ENCODE measurements at regions not wholly inside any gene's neighbourhood (a gene's known extent, or its start where the extent isn't known, plus 50 kb on each side); places are given as distances from the start of the nearest gene placed in this dataset.

GRCh38 chr10:117731121-117731791, 188.7 kb downstream of the EMX2 start:
- ATAC-seq = no peak
- no peaks in the 10 kb centered on the region for H3K9me3 ChIP-seq
- intact Hi-C loops (cut with DNase I; ENCODE audit: low total_unique reads) (no loop called here), in situ Hi-C loops (cut with MboI; ENCODE audit: low sequenced_read_pairs in 4 of 4) (no loop called here)
- H3K27me3 ChIP-seq = peaks cover 12 to 35% (median 20%) of the 10 kb centered on the region in 3 donors
- H3K36me3 ChIP-seq = no peaks in the 10 kb centered on the region
- H3K4me1 ChIP-seq = no peaks in the 10 kb centered on the region
- H3K27ac ChIP-seq = no peak overlapping the region
- no peak overlapping the region for H3K4me3 ChIP-seq
- no peak for DNase-seq
- TF ChIP-seq POLR2A (IDR thresholded peaks at IDR 0.05) (no peak), CTCF (IDR thresholded peaks at IDR 0.05 in 4 of 5, conservative IDR thresholded peaks at IDR 0.05 in 1 of 5) (no peak)

- no peaks in the 10 kb centered on the region for H3K4me1 ChIP-seq
- no peaks in the 10 kb centered on the region for H3K36me3 ChIP-seq
- H3K27me3 ChIP-seq = peaks cover 12 to 35% (median 20%) of the 10 kb centered on the region in 3 donors
- no peak overlapping the region for H3K4me3 ChIP-seq
- DNase-seq (no peak), ATAC-seq (no peak)
- H3K27ac ChIP-seq = no peak overlapping the region
- intact Hi-C loops (cut with DNase I; ENCODE audit: low total_unique reads) (no loop called here), in situ Hi-C loops (cut with MboI; ENCODE audit: low sequenced_read_pairs in 4 of 4) (no loop called here)
- no peaks in the 10 kb centered on the region for H3K9me3 ChIP-seq
- no peak for TF ChIP-seq CTCF (IDR thresholded peaks at IDR 0.05 in 4 of 5, conservative IDR thresholded peaks at IDR 0.05 in 1 of 5)
- no peak for TF ChIP-seq POLR2A (IDR thresholded peaks at IDR 0.05)
Measured at GRCh38 chr10:117734731-117735405, 192.3 kb downstream of the EMX2 start.

- in situ Hi-C loops (cut with MboI; ENCODE audit: low sequenced_read_pairs in 4 of 4) = no loop called here
Measured at GRCh38 chr10:117736655-117737054, 194.1 kb downstream of the EMX2 start.

GRCh38 chr10:117740088-117740487, 197.5 kb downstream of the EMX2 start:
- in situ Hi-C loops (cut with MboI; ENCODE audit: low sequenced_read_pairs in 4 of 4) = no loop called here
- ATAC-seq (no peak), DNase-seq (no peak)
- Histone ChIP-seq H3K27me3 (peaks cover 2 to 4% (median 2%) of the 10 kb centered on the region in 3 donors), H3K4me1 (no peaks in the 10 kb centered on the region), H3K9me3 (no peaks in the 10 kb centered on the region), H3K4me3 (no peak overlapping the region), H3K27ac (no peak overlapping the region), H3K36me3 (no peaks in the 10 kb centered on the region)
- intact Hi-C loops (cut with DNase I; ENCODE audit: low total_unique reads) = no loop called here
- no peak for TF ChIP-seq POLR2A (IDR thresholded peaks at IDR 0.05)
- no peak for TF ChIP-seq CTCF (IDR thresholded peaks at IDR 0.05 in 4 of 5, conservative IDR thresholded peaks at IDR 0.05 in 1 of 5)

More at GRCh38 chr10:117736655-117737054, 194.1 kb downstream of the EMX2 start:
- peak in 1 of 2 donors; percentile 37 for DNase-seq
- TF ChIP-seq POLR2A (IDR thresholded peaks at IDR 0.05) (no peak), CTCF (IDR thresholded peaks at IDR 0.05 in 4 of 5, conservative IDR thresholded peaks at IDR 0.05 in 1 of 5) (no peak)
- Histone ChIP-seq H3K4me3 (no peak overlapping the region), H3K9me3 (no peaks in the 10 kb centered on the region), H3K4me1 (no peaks in the 10 kb centered on the region), H3K36me3 (no peaks in the 10 kb centered on the region), H3K27ac (no peak overlapping the region), H3K27me3 (peaks cover 12 to 31% (median 20%) of the 10 kb centered on the region in 3 donors)
- peak; percentile 23 to 58 for ATAC-seq
- intact Hi-C loops (cut with DNase I; ENCODE audit: low total_unique reads) = no loop called here

Measured in gastrocnemius medialis (tissue), 4 donors.